ENCODE measurements at regions not wholly inside any gene's neighbourhood (a gene's known extent, or its start where the extent isn't known, plus 50 kb on each side); places are given as distances from the start of the nearest gene placed in this dataset.

GRCh38 chr1:34681480-34682451 lies 73.1 kb upstream of the GJB5 start:
- Histone ChIP-seq H3K4me3 (no peak overlapping the region), H3K27me3 (peaks cover 0 to 13% (median 0%) of the 10 kb centered on the region in 3 donors), H3K4me1 (no peaks in the 10 kb centered on the region), H3K9me3 (no peaks in the 10 kb centered on the region), H3K36me3 (no peaks in the 10 kb centered on the region), H3K27ac (no peak overlapping the region)
- DNase-seq: no peak
- WGBS, 2 donors: 40 to 49% methylated on average over 2 of the region's 2 CpGs
- intact Hi-C loops (cut with DNase I): no loop called here
- TF ChIP-seq EP300 (IDR thresholded peaks at IDR 0.05) (no peak), POLR2A (IDR thresholded peaks at IDR 0.05) (no peak), POLR2AphosphoS5 (IDR thresholded peaks at IDR 0.05) (no peak), CTCF (IDR thresholded peaks at IDR 0.05) (peak in 3 of 4 experiments; percentile 54 to 70 (median 59))

GRCh38 chr1:34682452-34683223 lies 72.2 kb upstream of the GJB5 start:
- H3K27me3 ChIP-seq: peaks cover 0 to 18% (median 0%) of the 10 kb centered on the region in 3 donors
- no peak for DNase-seq
- no peaks in the 10 kb centered on the region for H3K4me1 ChIP-seq
- H3K36me3 ChIP-seq: no peaks in the 10 kb centered on the region
- TF ChIP-seq POLR2A (IDR thresholded peaks at IDR 0.05) (no peak), EP300 (IDR thresholded peaks at IDR 0.05) (no peak), CTCF (IDR thresholded peaks at IDR 0.05) (no peak), POLR2AphosphoS5 (IDR thresholded peaks at IDR 0.05) (no peak)
- H3K9me3 ChIP-seq: no peaks in the 10 kb centered on the region
- intact Hi-C loops (cut with DNase I): no loop called here
- no peak overlapping the region for H3K27ac ChIP-seq
- WGBS, 2 donors: 24 to 76% methylated on average over 5 of the region's 5 CpGs
- H3K4me3 ChIP-seq: no peak overlapping the region

GRCh38 chr1:34683616-34684015 lies 71.2 kb upstream of the GJB5 start:
- Histone ChIP-seq H3K4me3 (no peak overlapping the region), H3K9me3 (no peaks in the 10 kb centered on the region), H3K27me3 (peaks cover 0 to 21% (median 0%) of the 10 kb centered on the region in 3 donors), H3K36me3 (no peaks in the 10 kb centered on the region), H3K4me1 (no peaks in the 10 kb centered on the region), H3K27ac (no peak overlapping the region)
- intact Hi-C loops (cut with DNase I): no loop called here
- 55 to 58% methylated on average over 3 of the region's 3 CpGs for WGBS, 2 donors
- no peak for DNase-seq
- TF ChIP-seq EP300 (IDR thresholded peaks at IDR 0.05) (no peak), POLR2A (IDR thresholded peaks at IDR 0.05) (no peak), CTCF (IDR thresholded peaks at IDR 0.05) (no peak), POLR2AphosphoS5 (IDR thresholded peaks at IDR 0.05) (no peak)

- H3K9me3 ChIP-seq: no peaks in the 10 kb centered on the region
- H3K27me3 ChIP-seq: peaks cover 0 to 24% (median 3%) of the 10 kb centered on the region in 3 donors
- H3K36me3 ChIP-seq: no peaks in the 10 kb centered on the region
- intact Hi-C loops (cut with DNase I): no loop called here
- H3K27ac ChIP-seq: no peak overlapping the region
- H3K4me1 ChIP-seq: no peaks in the 10 kb centered on the region
- 5 to 11% methylated on average over 5 of the region's 5 CpGs for WGBS, 2 donors
- no peak for TF ChIP-seq POLR2AphosphoS5 (IDR thresholded peaks at IDR 0.05)
- no peak for TF ChIP-seq CTCF (IDR thresholded peaks at IDR 0.05)
- H3K4me3 ChIP-seq: no peak overlapping the region
- no peak for DNase-seq
Observed at GRCh38 chr1:34684266-34684665, 70.6 kb upstream of the GJB5 start.

Data from sigmoid colon (tissue), 6 donors.